GM23338 (cell line): ENCODE measurements at regions not wholly inside any gene's neighbourhood (a gene's known extent, or its start where the extent isn't known, plus 50 kb on each side); places are given as distances from the start of the nearest gene placed in this dataset.

ENCODE experiments used
- ATAC-seq: fragments of 200-7000 bp; cut with Tn5 transposase; 3 replicates; pipeline ENCODE4 v1.9.1; 2020
- DNase-seq: peaks from one replicate; pipeline ENCODE4 v3.0.0-alpha.2; 2015; ENCODE audit warnings: low spot score
- H2AFZ ChIP-seq: fragments of 200-600 bp; sonication (generic); 2 replicates; pipeline ENCODE4 v1.8.0; 2016; ENCODE audit warnings: antibody characterized with exemption, mild to moderate bottlenecking, moderate library complexity
- H3F3A ChIP-seq: fragments of 200-600 bp; sonication (generic); replicated peaks from 2 replicates; pipeline ENCODE4 v1.8.0; 2017; ENCODE audit warnings: antibody characterized with exemption, mixed run types, low read depth
- H3K27ac ChIP-seq: fragments of 200-600 bp; sonication (generic); 2 replicates; pipeline ENCODE4 v1.6.1; 2016; ENCODE audit warnings: low read depth
- H3K27me3 ChIP-seq: fragments of 200-600 bp; sonication (generic); 2 replicates; pipeline ENCODE4 v1.8.0; 2016; ENCODE audit warnings: mild to moderate bottlenecking, mixed run types, moderate library complexity; ENCODE audit not compliant: insufficient read depth
- H3K36me3 ChIP-seq: fragments of 200-600 bp; sonication (generic); 2 replicates; pipeline ENCODE4 v1.8.0; 2016; ENCODE audit warnings: mild to moderate bottlenecking; ENCODE audit not compliant: insufficient read depth
- H3K4me1 ChIP-seq: fragments of 200-600 bp; sonication (generic); 2 replicates; pipeline ENCODE4 v1.8.0; 2016; ENCODE audit warnings: mild to moderate bottlenecking, moderate library complexity; ENCODE audit not compliant: insufficient read depth
- H3K4me2 ChIP-seq: fragments of 200-600 bp; sonication (generic); 2 replicates; pipeline ENCODE4 v1.7.1; 2017; ENCODE audit warnings: mixed run types
- H3K4me3 ChIP-seq: fragments of 200-600 bp; sonication (generic); 2 replicates; pipeline ENCODE4 v1.6.1; 2016; ENCODE audit warnings: mixed run types
- H3K79me2 ChIP-seq: fragments of 200-600 bp; sonication (generic); replicated peaks from 2 replicates; pipeline ENCODE4 v1.8.0; 2017; ENCODE audit warnings: mild to moderate bottlenecking; ENCODE audit not compliant: insufficient read depth
- H3K9me2 ChIP-seq: fragments of 200-600 bp; sonication (generic); 2 replicates; pipeline ENCODE4 v1.8.0; 2017; ENCODE audit not compliant: insufficient read depth
- H4K20me1 ChIP-seq: fragments of 200-600 bp; sonication (generic); replicated peaks from 2 replicates; pipeline ENCODE4 v1.8.0; 2017; ENCODE audit warnings: mild to moderate bottlenecking; ENCODE audit not compliant: insufficient read depth
- H3K27ac Mint-ChIP-seq: 2 replicates; pipeline ENCODE4 v1.8.0; 2020; ENCODE audit warnings: inconsistent platforms, mild to moderate bottlenecking, moderate library complexity, mixed read lengths
- H3K27me3 Mint-ChIP-seq: 3 replicates; pipeline ENCODE4 v1.8.0; 2022; ENCODE audit warnings: low read depth, mild to moderate bottlenecking, moderate library complexity, mixed read lengths, inconsistent platforms; ENCODE audit not compliant: insufficient read depth, poor library complexity
- H3K36me3 Mint-ChIP-seq: 3 replicates; pipeline ENCODE4 v1.8.0; 2021; ENCODE audit warnings: low read depth, mild to moderate bottlenecking, inconsistent platforms, moderate library complexity, mixed read lengths
- H3K4me1 Mint-ChIP-seq: 3 replicates; pipeline ENCODE4 v1.8.0; 2020; ENCODE audit warnings: mild to moderate bottlenecking, inconsistent platforms, mixed read lengths
- H3K4me3 Mint-ChIP-seq: 3 replicates; pipeline ENCODE4 v1.8.0; 2021; ENCODE audit warnings: moderate library complexity, mild to moderate bottlenecking, inconsistent platforms, mixed read lengths
- H3K9me3 Mint-ChIP-seq: 3 replicates; pipeline ENCODE4 v1.8.0; 2020; ENCODE audit warnings: moderate library complexity, mild to moderate bottlenecking, inconsistent platforms, mixed read lengths
- CREB1 ChIP-seq: fragments of 250-450 bp; sonication (Bioruptor Pico); IDR thresholded peaks from 2 replicates; pipeline ENCODE4 v1.5.0; 2020; ENCODE audit warnings: low read depth, mild to moderate bottlenecking, moderate library complexity
- CTCF ChIP-seq, 2 experiments: fragments of 200-600 bp in 1 of 2; sonication (generic) in 1 of 2; conservative IDR thresholded peaks; 2 replicates each; pipeline versions ENCODE4 v1.5.1 to v1.6.1; 2016 to 2017; ENCODE audit warnings: antibody characterized with exemption in 2 of 2, low read depth in 2 of 2, mild to moderate bottlenecking in 2 of 2, moderate library complexity in 1 of 2
- ETS1 ChIP-seq: IDR thresholded peaks from 2 replicates; pipeline ENCODE4 v1.6.1; 2016; ENCODE audit warnings: antibody characterized with exemption
- EZH2 ChIP-seq: fragments of 200-600 bp; sonication (generic); IDR thresholded peaks from one replicate; pipeline ENCODE4 v1.8.0; 2017; ENCODE audit warnings: antibody characterized with exemption, mild to moderate bottlenecking, low read depth; ENCODE audit not compliant: unreplicated experiment
- EZH2phosphoT487 ChIP-seq: fragments of 200-600 bp; sonication (generic); IDR thresholded peaks from one replicate; pipeline ENCODE4 v1.8.1; 2018; ENCODE audit warnings: antibody characterized with exemption; ENCODE audit not compliant: unreplicated experiment
- JUNB ChIP-seq: IDR thresholded peaks from one replicate; pipeline ENCODE4 v1.6.1; 2016; ENCODE audit warnings: antibody characterized with exemption; ENCODE audit not compliant: unreplicated experiment
- NANOG ChIP-seq: IDR thresholded peaks from 2 replicates; pipeline ENCODE4 v1.6.1; 2016; ENCODE audit warnings: antibody characterized with exemption, borderline replicate concordance
- POLR2AphosphoS5 ChIP-seq: IDR thresholded peaks from 2 replicates; pipeline ENCODE4 v1.6.1; 2016; ENCODE audit warnings: antibody characterized with exemption, low read depth
- REST ChIP-seq: IDR thresholded peaks from one replicate; pipeline ENCODE4 v1.6.1; 2018; ENCODE audit warnings: antibody characterized with exemption; ENCODE audit not compliant: unreplicated experiment
- STAT1 ChIP-seq: IDR thresholded peaks from one replicate; pipeline ENCODE4 v1.6.1; 2016; ENCODE audit warnings: antibody characterized with exemption; ENCODE audit not compliant: unreplicated experiment
- ZNF114 ChIP-seq: fragments of 250-450 bp; sonication (Bioruptor Pico); IDR thresholded peaks from 2 replicates; pipeline ENCODE4 v1.5.0; 2020; ENCODE audit warnings: mild to moderate bottlenecking, moderate library complexity
- ZNF331 ChIP-seq: fragments of 250-450 bp; sonication (Bioruptor Pico); IDR thresholded peaks from 2 replicates; pipeline ENCODE4 v1.5.0; 2020; ENCODE audit warnings: low read depth, mild to moderate bottlenecking, moderate library complexity

- Histone ChIP-seq H3K36me3 (no peaks in the 10 kb centered on the region), H3F3A (no peaks in the 10 kb centered on the region), H3K4me2 (no peak overlapping the region), H3K27me3 (no peaks in the 10 kb centered on the region), H3K9me2 (0 out of 2 replicates have a peak, but pooled peaks cover 9% of the 10 kb centered on the region), H2AFZ (peak overlapping the region; percentile 76; the same call in 1 of the 2 replicates), H3K79me2 (no peaks in the 10 kb centered on the region), H3K27ac (no peak overlapping the region), H3K4me1 (no peaks in the 10 kb centered on the region), H3K4me3 (no peak overlapping the region), H4K20me1 (no peaks in the 10 kb centered on the region)
- ATAC-seq (no peak), DNase-seq (no peak)
- Mint-ChIP-seq H3K9me3 (peaks cover 11% of the 10 kb centered on the region), H3K4me1 (peaks cover 3% of the 10 kb centered on the region; the same call in 2 of the 3 replicates), H3K4me3 (no peak overlapping the region), H3K36me3 (peaks cover 11% of the 10 kb centered on the region; the same call in 2 of the 3 replicates), H3K27me3 (peaks cover 5% of the 10 kb centered on the region), H3K27ac (0 out of 2 replicates have a peak overlapping the region, but pooled peaks have one; percentile 4)
- TF ChIP-seq CREB1 (CRISPR knock-in tag) (no peak), ZNF114 (CRISPR knock-in tag) (no peak), JUNB (no peak)
Observed at GRCh38 chr1:101392552-101392951, 155.7 kb downstream of the S1PR1 start.

- no peak overlapping the region for H3K4me3 ChIP-seq
- H3K9me3 Mint-ChIP-seq, result no peaks in the 10 kb centered on the region
- no peaks in the 10 kb centered on the region for H3K36me3 ChIP-seq
- no peak overlapping the region for H3K4me2 ChIP-seq
- H3F3A ChIP-seq, result no peaks in the 10 kb centered on the region
- no peak for ATAC-seq
- H3K27ac ChIP-seq, result no peak overlapping the region
- H3K79me2 ChIP-seq, result no peaks in the 10 kb centered on the region
- H3K4me1 Mint-ChIP-seq, result no peaks in the 10 kb centered on the region; the same call in 2 of the 3 replicates
- H3K36me3 Mint-ChIP-seq, result no peaks in the 10 kb centered on the region
- no peaks in the 10 kb centered on the region for H4K20me1 ChIP-seq
- H3K9me2 ChIP-seq, result 0 out of 2 replicates have a peak, but pooled peaks cover 3% of the 10 kb centered on the region
- H2AFZ ChIP-seq, result 0 out of 2 replicates have a peak overlapping the region, but pooled peaks have one; percentile 16
- H3K4me1 ChIP-seq, result no peaks in the 10 kb centered on the region
- H3K4me3 Mint-ChIP-seq, result no peak overlapping the region
- H3K27me3 Mint-ChIP-seq, result peaks cover 3% of the 10 kb centered on the region
- H3K27ac Mint-ChIP-seq, result no peak overlapping the region
- no peak for DNase-seq
- H3K27me3 ChIP-seq, result no peaks in the 10 kb centered on the region
- TF ChIP-seq STAT1, result no peak
- no peak for TF ChIP-seq ETS1
- no peak for TF ChIP-seq ZNF114 (CRISPR knock-in tag)
- TF ChIP-seq ZNF331 (CRISPR knock-in tag), result no peak
- TF ChIP-seq EZH2phosphoT487, result no peak
- no peak for TF ChIP-seq NANOG
- TF ChIP-seq CTCF (conservative IDR thresholded peaks at IDR 0.05; ENCODE audit: low read depth in 2 of 2), result no peak
- no peak for TF ChIP-seq POLR2AphosphoS5
- no peak for TF ChIP-seq EZH2
- no peak for TF ChIP-seq REST
Observed at GRCh38 chr1:101394041-101394440, 157.2 kb downstream of the S1PR1 start.
